Right ventricle myocardium inferior (tissue), 1 donor: ENCODE measurements at regions not wholly inside any gene's neighbourhood (a gene's known extent, or its start where the extent isn't known, plus 50 kb on each side); places are given as distances from the start of the nearest gene placed in this dataset.
"Not testable (repeated sequence)": the region's sequence is repeated elsewhere in the genome, so short reads cannot be mapped to it uniquely, and the experiment has no call there.

Source experiments
- ATAC-seq: fragments of 200-7000 bp; cut with Tn5 transposase; one replicate; pipeline ENCODE4 v1.9.1; 2020; ENCODE audit warnings: mild to moderate bottlenecking, moderate library complexity
- DNase-seq: peaks from one replicate; pipeline ENCODE4 v3.0.0; 2021; ENCODE audit errors: missing footprints
- intact Hi-C: fragments of 100-400 bp; cut with DNase I; formaldehyde crosslinking; loops from one replicate; pipeline ENCODE4 v1.11.0; 2022
- donor health status: DM: no; HTN: yes; CAD: no; lungs with severe emphysema.

DNA sequence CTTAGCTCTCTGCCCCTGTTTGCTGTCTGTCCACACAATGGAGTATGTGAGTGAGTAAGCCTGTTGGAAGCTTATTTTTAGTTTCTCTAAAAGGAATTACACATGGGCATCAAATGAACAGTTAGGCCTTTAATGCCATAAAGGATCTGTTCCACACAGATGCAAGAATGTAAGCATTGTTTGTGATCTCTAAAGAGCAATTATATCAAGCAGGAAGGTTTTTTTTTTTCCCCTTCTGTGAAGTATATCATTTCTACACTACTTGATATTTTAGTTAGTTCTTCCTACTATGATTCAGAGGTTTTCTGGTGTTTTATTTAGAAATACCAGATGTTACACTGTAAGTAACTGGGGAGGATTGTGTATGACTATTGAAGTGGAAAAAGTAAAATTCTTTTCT is 627.5 kb downstream of the COL12A1 start:
- intact Hi-C loops = loop anchor here (10.0 kb wide), 2 partner anchors 164 to 834 kb away; no protein-coding TSS in a partner anchor
- DNase-seq (no peak), ATAC-seq (no peak)

DNA sequence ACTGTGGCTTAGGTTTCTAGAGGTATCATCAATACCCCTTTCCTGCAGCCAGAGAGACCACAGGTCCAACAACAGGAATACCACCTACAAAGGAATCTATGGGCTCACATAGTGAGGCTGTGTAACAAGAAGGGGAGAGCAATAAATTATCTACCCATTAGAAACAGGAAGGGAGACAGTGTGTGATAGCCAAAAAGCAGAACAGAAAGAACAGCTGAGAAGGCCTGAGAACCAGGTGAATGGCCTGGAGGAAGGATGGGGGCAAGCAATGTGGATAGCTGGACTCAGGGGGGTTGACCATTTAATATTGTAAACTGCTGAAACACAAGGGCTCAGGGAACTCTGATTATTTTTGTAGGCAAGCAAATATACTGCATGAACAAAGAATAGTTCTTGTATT is 628.2 kb downstream of the COL12A1 start:
- DNase-seq (no peak), ATAC-seq (no peak)
- intact Hi-C loops = loop anchor here (10.0 kb wide), 2 partner anchors 163 to 833 kb away; no protein-coding TSS in a partner anchor

- intact Hi-C loops = loop anchor here (2.0 to 10.0 kb wide), 3 partner anchors 160 to 830 kb away; no protein-coding TSS in a partner anchor
- no peak for ATAC-seq
- no peak for DNase-seq
These were observed 631.1 kb downstream of the COL12A1 start for GRCh38 chr6:74574794-74575193.

DNA sequence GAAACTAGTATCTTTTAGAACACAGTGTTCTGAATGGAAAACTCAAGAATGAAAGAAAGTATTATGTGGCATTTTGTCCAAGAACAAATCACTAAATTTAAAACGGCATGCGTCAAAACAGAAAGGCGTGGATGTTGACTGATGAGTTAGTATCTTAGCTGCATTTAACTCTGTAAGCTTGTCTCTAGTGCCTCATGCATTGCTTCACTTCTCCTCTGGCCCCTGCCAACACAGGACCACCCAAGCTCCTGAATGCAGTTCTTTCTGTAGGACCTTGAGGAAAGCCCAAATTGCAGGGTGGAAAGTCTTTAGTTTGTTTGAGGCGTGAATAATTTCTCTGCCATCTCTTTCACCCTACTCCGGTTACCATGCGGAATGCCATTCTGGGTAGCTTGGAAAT is 632.2 kb downstream of the COL12A1 start:
- DNase-seq = no peak
- no peak for ATAC-seq
- intact Hi-C loops = loop anchor here (2.0 to 10.0 kb wide), 3 partner anchors 159 to 829 kb away; no protein-coding TSS in a partner anchor

GRCh38 chr6:74570044-74570443 is 635.8 kb downstream of the COL12A1 start:
- intact Hi-C loops = loop anchor here (10.0 kb wide), 2 partner anchors 155 to 825 kb away; no protein-coding TSS in a partner anchor
- ATAC-seq = no peak
- DNase-seq = no peak

DNA sequence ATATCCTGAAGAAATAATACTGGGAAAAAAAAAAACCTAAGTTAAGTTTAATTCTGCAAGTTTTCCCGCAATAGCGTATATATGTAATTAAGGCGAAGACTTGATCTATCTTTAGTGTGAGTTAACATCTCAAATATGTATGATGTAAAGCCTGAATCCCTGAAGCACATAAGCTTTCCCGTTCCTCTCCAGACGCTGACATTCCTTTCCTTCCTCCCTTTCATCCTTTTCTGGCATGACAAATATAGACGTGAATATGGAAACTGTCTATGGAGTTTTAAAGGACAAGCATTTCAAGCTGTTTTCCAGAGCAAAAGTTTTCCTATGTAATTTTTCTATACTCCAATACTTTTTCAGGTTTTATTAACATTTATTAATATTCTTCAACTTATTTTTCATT is 637.0 kb downstream of the COL12A1 start:
- no peak for ATAC-seq
- DNase-seq = no peak
- intact Hi-C loops = no loop called here

DNA sequence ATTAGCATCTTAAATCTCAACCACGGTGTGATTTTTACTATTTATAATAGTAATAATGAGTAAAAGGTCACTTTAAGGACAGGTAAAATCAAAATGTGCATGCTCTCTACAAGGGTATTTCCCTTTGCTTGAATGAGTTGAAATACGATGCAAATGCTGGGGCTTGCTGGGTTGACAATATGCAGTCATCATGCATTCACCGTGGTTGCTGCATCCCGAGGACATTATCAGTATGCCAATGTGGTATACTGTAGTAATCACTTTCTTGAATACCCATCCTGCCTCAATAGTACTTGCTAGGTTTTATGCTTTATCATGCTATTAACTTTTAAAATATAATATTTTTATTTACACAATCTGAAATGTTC is 637.9 kb downstream of the COL12A1 start:
- ATAC-seq, intact Hi-C loops, DNase-seq: not testable (repeated sequence)

GRCh38 chr6:74567281-74567922 is 638.5 kb downstream of the COL12A1 start:
- ATAC-seq = no peak
- intact Hi-C loops = no loop called here

GRCh38 chr6:74557236-74557635 is 648.6 kb downstream of the COL12A1 start:
- DNase-seq (no peak), ATAC-seq (no peak)
- intact Hi-C loops = no loop called here

More at GRCh38 chr6:74567281-74567922, 638.5 kb downstream of the COL12A1 start:
- no peak for DNase-seq

GRCh38 chr6:74554041-74554440 is 651.8 kb downstream of the COL12A1 start:
- ATAC-seq = no peak
- intact Hi-C loops = no loop called here
- DNase-seq = no peak

DNA sequence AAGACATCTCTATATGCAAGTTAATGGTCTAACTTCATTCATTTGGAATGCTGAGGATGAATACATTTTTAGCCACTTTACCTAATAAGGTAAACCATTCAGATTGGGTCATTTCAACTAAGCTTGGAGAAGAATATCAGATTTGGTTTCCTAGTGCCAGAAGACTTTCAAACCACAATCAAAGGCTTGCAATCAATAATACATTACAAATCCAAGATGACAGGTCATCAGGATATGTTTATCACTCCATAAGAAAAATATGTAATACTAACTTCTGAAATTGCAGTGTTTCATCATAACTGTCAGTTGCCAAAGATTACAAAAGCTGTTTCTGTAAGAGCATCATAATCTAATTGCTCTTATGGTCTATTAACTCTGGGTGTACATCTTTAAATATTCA is 654.0 kb downstream of the COL12A1 start:
- intact Hi-C loops = no loop called here
- DNase-seq (no peak), ATAC-seq (no peak)

DNA sequence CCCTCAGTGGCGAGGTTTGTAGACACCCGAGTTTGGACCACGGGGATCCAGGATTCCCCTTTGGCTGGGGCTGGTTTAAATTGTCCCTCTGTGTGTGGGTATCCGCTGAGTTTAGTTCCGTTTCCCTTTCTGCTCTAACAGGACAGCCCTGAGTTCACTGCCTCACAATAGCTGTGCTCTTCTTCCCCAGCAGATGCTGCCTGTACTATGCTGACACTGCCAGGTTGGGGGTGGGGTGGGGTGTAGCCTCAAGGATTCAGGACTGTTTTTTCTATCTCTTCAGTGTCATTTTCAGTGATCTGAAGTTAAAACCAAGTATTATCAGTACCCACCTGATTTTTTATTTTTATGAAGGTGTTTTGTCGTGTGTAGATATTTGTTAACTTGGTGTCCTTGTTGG is 655.0 kb downstream of the COL12A1 start:
- DNase-seq (no peak), ATAC-seq (no peak)
- intact Hi-C loops = no loop called here

DNA sequence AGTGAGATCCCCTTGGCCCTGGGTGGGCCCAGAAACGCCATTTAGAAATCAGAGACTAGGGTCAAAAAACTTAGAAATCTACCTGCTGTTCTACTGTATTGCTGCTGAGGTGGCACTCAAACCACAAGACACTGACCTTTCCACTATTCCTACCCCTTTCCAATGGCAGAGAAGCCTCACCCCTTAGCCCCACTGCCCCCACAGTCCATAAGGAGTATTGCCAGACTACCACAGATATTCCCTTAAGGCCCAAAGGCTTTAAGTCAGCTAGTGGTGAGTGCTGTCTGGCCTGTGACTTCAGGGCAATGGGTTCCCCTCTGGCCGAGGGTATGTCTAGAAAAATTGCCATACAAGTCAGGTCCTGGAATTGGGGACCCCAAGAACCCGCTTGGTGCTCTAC is 656.1 kb downstream of the COL12A1 start:
- ATAC-seq = no peak
- intact Hi-C loops = no loop called here

GRCh38 chr6:74534465-74535211 is 671.2 kb downstream of the COL12A1 start:
- ATAC-seq (peak; percentile 64), DNase-seq (no peak)
- intact Hi-C loops = no loop called here

More for the DNA sequence above, 656.1 kb downstream of the COL12A1 start:
- DNase-seq = no peak

DNA sequence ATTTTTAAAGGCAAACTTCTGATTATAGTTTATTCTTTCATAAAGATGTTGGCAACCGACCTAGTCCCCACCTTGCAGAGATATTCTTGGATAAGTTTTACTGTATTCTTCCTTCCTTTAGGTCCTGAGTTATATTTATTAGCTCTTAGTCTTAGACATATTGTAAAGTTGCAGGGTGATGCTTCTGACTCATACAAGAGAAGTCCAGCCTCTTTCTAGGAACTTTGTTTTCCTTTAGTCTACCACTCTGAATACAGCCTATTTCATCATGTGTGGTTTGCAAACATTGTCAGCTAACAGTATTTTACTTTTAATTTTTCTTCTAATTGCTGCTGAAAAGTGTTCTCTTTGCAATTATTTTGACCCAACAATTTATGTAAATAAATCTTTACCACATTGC is 686.7 kb downstream of the COL12A1 start:
- intact Hi-C loops = no loop called here
- DNase-seq (no peak), ATAC-seq (no peak)

DNA sequence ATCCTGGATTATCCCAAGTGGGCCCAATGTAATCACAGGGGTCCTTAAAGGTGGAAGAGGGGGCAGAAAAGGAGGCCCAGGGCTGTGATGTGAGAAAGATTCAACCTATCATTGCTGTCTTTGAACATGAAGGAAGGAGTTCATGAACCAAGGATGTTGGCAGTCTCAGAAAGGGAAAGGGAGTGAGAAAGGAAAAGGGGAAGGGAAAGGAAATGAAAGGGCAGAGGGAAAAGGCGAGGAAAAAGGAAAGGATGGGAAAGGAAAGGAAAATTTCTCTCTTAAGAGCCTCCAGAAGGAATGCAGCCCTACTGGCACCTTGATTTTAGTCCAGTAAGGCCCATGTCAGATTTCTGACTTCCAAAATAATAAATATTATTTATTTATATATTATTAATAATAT is 687.8 kb downstream of the COL12A1 start:
- ATAC-seq (no peak), DNase-seq (no peak)
- intact Hi-C loops = no loop called here

DNA sequence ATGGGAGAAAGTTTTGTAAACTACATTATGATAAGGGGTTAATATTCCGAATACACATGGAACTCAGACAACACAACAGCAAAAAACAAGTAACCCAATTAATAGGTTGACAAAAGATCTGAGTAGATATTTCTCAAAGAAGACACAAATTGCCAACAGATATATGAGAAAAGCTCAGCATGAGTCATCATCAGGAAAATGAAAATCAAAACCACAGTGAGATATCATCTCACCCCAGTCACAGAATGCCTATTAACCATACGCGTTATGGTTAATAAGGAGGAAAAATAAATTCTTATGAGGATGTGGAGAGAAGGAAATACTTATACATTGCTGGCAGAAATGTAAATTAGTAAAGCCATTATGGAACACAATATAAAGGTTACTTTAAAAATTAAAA is 695.0 kb downstream of the COL12A1 start:
- no peak for ATAC-seq
- no peak for DNase-seq
- intact Hi-C loops = no loop called here

- intact Hi-C loops = no loop called here
- DNase-seq (no peak), ATAC-seq (no peak)
These were observed 698.2 kb downstream of the COL12A1 start for GRCh38 chr6:74507649-74508048.

DNA sequence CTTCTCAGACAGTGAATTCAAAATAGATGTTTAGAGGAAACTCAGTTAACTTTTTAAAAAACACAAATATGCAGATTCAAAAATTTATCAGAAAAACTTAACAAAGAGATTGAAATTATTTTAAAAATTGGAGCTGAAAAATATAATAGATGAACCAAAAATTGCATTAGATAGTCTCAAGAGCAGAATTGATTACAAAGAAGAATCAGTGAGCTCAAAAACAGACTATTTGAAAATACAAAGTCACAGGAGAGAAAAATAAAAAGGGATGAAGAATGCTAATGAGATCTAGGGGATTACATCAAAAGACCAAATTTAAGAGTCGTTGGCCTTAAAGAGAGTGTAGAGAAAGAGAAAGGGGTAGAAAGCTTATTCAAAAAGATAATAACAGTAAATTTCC is 700.5 kb downstream of the COL12A1 start:
- intact Hi-C loops = no loop called here
- no peak for DNase-seq
- no peak for ATAC-seq

DNA sequence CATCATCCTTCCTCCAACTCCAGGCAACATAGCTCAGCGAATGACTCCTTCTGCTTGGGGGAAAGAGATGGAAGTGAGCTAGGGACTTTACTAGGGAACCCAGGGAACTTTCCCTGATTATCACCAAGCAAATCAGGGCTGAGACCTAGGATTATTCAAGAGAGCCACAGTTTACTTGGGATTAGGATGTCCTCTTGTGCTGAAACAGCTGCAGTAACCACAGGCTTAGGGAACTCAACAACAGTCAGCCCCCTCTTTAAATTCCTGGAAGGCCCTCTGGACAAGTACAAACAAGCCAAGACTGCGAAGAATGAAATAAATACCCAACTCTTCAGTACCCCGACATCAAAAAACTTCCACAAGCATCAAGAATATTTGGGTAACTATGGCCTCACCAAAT is 700.9 kb downstream of the COL12A1 start:
- intact Hi-C loops = no loop called here
- ATAC-seq = no peak
- DNase-seq = no peak
